GM12864 (cell line): ENCODE measurements at regions not wholly inside any gene's neighbourhood (a gene's known extent, or its start where the extent isn't known, plus 50 kb on each side); places are given as distances from the start of the nearest gene placed in this dataset.

Source experiments
- DNase-seq: peaks from one replicate; pipeline ENCODE4 v3.0.0-alpha.2; 2011; ENCODE audit warnings: low read depth
- H3K4me3 ChIP-seq: 2 replicates; pipeline ENCODE4 v1.5.1; 2011; ENCODE audit warnings: mild to moderate bottlenecking, low read depth, low read length, control low read depth
- TF ChIP-seq, protein P1 (sequence below): IDR thresholded peaks from 2 replicates; pipeline ENCODE4 v1.5.1; 2011; ENCODE audit warnings: low read depth, mild to moderate bottlenecking, moderate library complexity, low read length, control low read depth, inconsistent platforms; ENCODE audit errors: missing control alignments

DNA sequence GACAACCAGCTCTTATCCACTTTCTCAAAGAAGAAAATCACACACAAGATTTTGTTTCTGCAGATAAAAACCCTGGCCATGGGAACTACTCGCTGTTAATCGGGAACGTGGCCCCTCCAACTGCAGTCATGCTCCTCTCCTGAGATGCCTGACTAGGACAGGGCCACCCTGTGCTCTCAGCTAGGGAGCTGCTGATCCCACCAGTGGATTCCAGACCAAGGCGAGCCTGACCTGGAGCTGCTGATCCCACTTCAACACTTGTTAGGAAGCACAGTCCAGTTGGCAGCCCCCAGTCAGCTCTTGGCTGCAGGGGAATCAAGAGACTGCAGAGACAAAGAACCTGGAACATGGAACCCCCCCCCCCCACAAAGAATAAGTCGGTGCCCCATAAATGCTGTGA lies 474.3 kb upstream of the MGMT start:
- TF ChIP-seq, protein P1, sequence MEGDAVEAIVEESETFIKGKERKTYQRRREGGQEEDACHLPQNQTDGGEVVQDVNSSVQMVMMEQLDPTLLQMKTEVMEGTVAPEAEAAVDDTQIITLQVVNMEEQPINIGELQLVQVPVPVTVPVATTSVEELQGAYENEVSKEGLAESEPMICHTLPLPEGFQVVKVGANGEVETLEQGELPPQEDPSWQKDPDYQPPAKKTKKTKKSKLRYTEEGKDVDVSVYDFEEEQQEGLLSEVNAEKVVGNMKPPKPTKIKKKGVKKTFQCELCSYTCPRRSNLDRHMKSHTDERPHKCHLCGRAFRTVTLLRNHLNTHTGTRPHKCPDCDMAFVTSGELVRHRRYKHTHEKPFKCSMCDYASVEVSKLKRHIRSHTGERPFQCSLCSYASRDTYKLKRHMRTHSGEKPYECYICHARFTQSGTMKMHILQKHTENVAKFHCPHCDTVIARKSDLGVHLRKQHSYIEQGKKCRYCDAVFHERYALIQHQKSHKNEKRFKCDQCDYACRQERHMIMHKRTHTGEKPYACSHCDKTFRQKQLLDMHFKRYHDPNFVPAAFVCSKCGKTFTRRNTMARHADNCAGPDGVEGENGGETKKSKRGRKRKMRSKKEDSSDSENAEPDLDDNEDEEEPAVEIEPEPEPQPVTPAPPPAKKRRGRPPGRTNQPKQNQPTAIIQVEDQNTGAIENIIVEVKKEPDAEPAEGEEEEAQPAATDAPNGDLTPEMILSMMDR: no peak
- DNase-seq: no peak
- H3K4me3 ChIP-seq: no peak overlapping the region

DNA sequence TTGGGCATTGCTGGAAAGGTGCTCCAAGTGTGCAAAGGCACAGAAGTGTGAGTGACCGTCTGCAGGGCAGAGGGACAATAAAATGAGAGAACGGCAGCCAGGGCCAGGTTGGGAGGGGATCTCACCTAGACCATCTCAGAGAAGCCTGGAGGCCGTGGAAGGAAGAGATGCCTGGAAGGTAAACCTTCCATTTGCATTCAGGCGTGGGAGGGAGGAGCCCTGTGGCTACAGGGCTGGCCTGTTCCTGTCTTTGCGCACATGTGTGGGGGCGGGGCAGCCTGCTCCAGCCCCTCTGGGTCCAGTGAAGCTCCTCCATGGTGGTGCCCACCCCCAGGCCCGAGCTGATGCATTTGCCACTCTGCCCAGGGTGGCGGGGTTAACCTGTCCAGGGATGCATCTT lies 473.6 kb upstream of the MGMT start:
- DNase-seq: no peak
- H3K4me3 ChIP-seq: no peak overlapping the region
- TF ChIP-seq, protein P1: no peak

DNA sequence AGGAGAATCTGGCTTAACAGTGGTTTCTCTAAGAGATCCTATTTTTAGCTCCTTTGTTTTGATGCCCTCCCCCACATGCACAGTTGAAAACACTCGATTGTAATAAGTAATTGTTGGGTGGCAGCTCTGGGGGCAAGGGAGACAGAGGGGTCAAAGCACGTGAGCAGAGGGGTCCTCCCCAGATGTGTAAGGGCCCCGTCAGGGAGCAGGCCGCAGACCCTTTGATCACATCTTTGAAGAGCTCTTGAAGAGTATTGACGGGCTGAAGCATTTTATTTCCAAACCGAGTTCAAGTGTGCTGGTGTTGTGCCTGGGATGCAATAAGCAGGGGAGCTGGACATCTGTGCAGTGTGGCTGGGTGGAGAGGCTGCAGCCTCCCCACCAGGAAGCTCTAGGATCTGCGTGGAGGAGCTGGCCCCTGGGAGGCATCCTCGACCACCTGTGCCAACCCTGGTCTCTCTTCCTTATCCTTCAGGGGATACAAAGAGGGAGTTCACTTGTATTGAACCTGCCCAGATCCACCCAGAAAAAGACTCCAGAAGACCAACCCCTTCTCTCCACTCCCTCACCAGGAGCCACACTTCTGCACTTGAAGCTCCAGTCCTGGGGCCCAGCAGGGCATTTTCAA lies 473.0 kb upstream of the MGMT start:
- no peak for DNase-seq
- no peak overlapping the region for H3K4me3 ChIP-seq
- TF ChIP-seq, protein P1: no peak

DNA sequence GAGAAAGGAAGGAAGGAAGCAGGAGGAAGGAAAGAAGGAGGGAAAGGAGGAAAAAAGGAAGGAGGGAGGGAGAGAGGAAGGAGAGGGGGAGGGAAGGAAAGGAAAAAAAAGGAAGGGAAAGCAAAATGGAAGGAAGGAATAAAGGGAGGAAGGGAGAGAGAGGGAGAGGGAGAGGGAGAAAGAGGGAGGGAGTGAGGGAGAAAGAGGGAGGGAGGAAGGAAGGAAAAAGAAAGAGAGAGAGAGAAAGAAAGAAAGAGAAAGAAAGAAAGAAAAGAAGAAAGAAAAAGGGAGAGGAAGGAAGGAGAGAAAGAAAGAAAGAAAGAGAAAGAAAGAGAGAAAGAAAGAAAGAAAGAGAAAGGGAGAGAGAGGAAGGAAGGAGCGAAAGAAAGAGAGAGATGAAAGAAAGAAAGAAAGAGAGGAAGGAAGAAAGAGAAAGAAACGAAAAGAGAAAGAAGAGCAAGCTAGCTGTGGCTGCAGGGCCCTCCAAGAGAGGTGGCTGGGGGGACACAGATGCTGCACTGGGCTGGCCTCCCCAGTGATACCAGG lies 472.4 kb upstream of the MGMT start:
- H3K4me3 ChIP-seq: no peak overlapping the region
- TF ChIP-seq, protein P1: no peak
- no peak for DNase-seq

DNA sequence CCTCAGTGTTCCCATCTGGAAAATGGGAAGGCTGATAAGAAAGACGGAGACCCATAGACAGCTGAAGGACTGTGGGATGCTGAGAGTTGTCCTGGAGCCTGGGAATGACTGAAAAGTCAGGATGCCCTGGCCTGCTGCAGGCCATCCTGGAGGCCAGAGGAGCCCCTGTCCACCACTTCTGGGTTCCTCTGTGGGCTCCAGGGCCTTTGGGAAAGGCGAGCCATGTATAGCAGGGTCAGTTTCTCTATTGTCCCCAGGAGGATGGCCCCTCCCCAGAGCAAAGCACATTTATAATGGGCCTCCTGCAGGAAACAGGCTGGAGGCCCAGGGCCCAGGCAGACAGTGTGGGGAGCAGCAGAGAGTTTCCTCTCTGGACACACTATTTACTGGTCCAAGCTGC lies 471.4 kb upstream of the MGMT start:
- no peak for DNase-seq
- TF ChIP-seq, protein P1: no peak
- H3K4me3 ChIP-seq: no peak overlapping the region

DNA sequence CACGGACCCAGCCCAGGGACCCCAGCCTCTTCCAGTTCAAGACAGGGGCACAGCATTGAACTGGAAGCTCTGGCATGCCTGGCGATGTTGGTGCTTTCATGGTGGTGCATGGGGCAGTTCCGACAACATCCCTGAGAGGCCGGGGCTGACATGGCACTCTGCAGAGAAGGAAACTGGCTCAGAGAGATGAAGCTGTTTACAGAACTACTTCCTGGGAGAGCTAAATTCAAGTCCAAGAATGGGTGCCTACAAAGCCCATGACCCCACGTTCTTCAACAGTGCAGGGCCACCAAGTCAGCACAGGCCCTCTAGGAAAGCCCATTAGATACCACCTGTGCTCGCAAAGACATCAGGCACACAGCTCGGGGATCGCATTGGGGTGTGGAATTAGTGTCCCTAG lies 470.9 kb upstream of the MGMT start:
- no peak overlapping the region for H3K4me3 ChIP-seq
- DNase-seq: no peak
- TF ChIP-seq, protein P1: no peak
